ENCODE measurements at regions not wholly inside any gene's neighbourhood (a gene's known extent, or its start where the extent isn't known, plus 50 kb on each side); places are given as distances from the start of the nearest gene placed in this dataset.

GRCh38 chr6:132118144-132118543, 167.0 kb upstream of the CCN2 start:
- WGBS, 2 experiments (ENCODE audit: extremely low coverage in 1 of 2, insufficient coverage in 1 of 2, insufficient read length in 1 of 2, insufficient replicate concordance in 2 of 2, low coverage in 1 of 2, low lambda C conversion rate in 2 of 2, missing lambda C conversion rate in 1 of 2): 89% methylated on average over 1 of the region's 1 CpG; no CpG with 5 or more reads in 1 of the 2 experiments
- Histone ChIP-seq H2AFZ (ENCODE audit: low read length) (no peak overlapping the region), H4K5ac (ENCODE audit: insufficient read length, low read depth, low read length) (no peak overlapping the region), H2BK120ac (replicated peaks; ENCODE audit: low read depth, low read length) (no peak overlapping the region), H3K23ac (ENCODE audit: insufficient read length) (no peak overlapping the region), H3K4me2 (ENCODE audit: insufficient read depth in 1 of 2, low read depth in 2 of 2, low read length in 2 of 2) (no peak overlapping the region), H3K4ac (replicated peaks; ENCODE audit: insufficient read length, low read depth, low read length) (no peak overlapping the region), H3K27ac (ENCODE audit: low read depth, low read length) (no peak overlapping the region), H3K56ac (replicated peaks; ENCODE audit: insufficient read length, low read depth, low read length) (no peak overlapping the region), H4K20me1 (replicated peaks in 1 of 2; ENCODE audit: control insufficient read depth in 1 of 2, insufficient read depth in 2 of 2, low read length in 2 of 2) (no peaks in the 10 kb centered on the region), H2BK15ac (ENCODE audit: low read length) (no peak overlapping the region), H3K4me3 (ENCODE audit: extremely low read depth in 1 of 4, insufficient read depth in 2 of 4, low read depth in 3 of 4, low read length in 4 of 4) (no peak overlapping the region), H3K36me3 (ENCODE audit: control insufficient read depth in 2 of 4, insufficient read depth in 4 of 4, low read length in 3 of 4) (no peaks in the 10 kb centered on the region), H3K9me3 (ENCODE audit: insufficient read depth in 2 of 2, low read depth in 1 of 2, low read length in 1 of 2) (no peaks in the 10 kb centered on the region), H3K4me1 (replicated peaks in 1 of 4; ENCODE audit: control insufficient read depth in 3 of 4, insufficient read depth in 4 of 4, low read length in 3 of 4) (no peaks in the 10 kb centered on the region), H3K9ac (replicated peaks in 1 of 4; ENCODE audit: extremely low read depth in 1 of 4, low read depth in 3 of 4, low read length in 3 of 4) (no peak overlapping the region), H2BK12ac (ENCODE audit: low read depth, low read length) (no peak overlapping the region), H3K79me1 (ENCODE audit: low read depth, low read length) (no peaks in the 10 kb centered on the region), H2BK20ac (ENCODE audit: low read length) (no peak overlapping the region), H4K8ac (ENCODE audit: extremely low read depth, insufficient read depth, low read length) (no peak overlapping the region), H3K18ac (ENCODE audit: extremely low read depth, low read length) (no peak overlapping the region), H3K27me3 (replicated peaks in 1 of 4; ENCODE audit: control insufficient read depth in 3 of 4, extremely low read depth in 1 of 4, insufficient read depth in 3 of 4, low read length in 3 of 4) (no peaks in the 10 kb centered on the region; a peak in 1 of 7 replicates), H2BK5ac (ENCODE audit: low read depth, low read length) (no peak overlapping the region), H3K23me2 (ENCODE audit: low read depth, low read length) (no peaks in the 10 kb centered on the region), H2AK5ac (ENCODE audit: low read depth, low read length) (no peak overlapping the region), H4K91ac (replicated peaks; ENCODE audit: insufficient read length, low read length) (no peak overlapping the region), H3K79me2 (ENCODE audit: control insufficient read depth in 1 of 2, insufficient read depth in 2 of 2, low read length in 2 of 2) (no peaks in the 10 kb centered on the region), H3K14ac (ENCODE audit: insufficient read length) (no peak overlapping the region)
- POLR2A ChIA-PET (ENCODE audit: partially characterized antibody): no interaction called here
- TF ChIP-seq POLR2A (IDR thresholded peaks at IDR 0.05; ENCODE audit: control extremely low read depth in 1 of 2, low read depth in 2 of 2, low read length in 2 of 2): no peak
- no peak for TF ChIP-seq TAF1 (IDR thresholded peaks at IDR 0.05; ENCODE audit: low read depth, low read length)
- TF ChIP-seq RAD21 (IDR thresholded peaks at IDR 0.05 in 1 of 2, conservative IDR thresholded peaks at IDR 0.05 in 1 of 2; ENCODE audit: low read depth in 2 of 2, low read length in 2 of 2): no peak
- TF ChIP-seq YY1 (IDR thresholded peaks at IDR 0.05; ENCODE audit: low read depth, low read length): no peak
- TF ChIP-seq TAF7 (optimal IDR thresholded peaks at IDR 0.05; ENCODE audit: borderline replicate concordance, low read depth, low read length): no peak
- TF ChIP-seq SP2 (IDR thresholded peaks at IDR 0.05; ENCODE audit: low read length): no peak
- no peak for TF ChIP-seq CHD2 (IDR thresholded peaks at IDR 0.05; ENCODE audit: low read length)
- DNase-seq (ENCODE audit: low read depth in 1 of 2, low spot score in 2 of 2) (no peak), FAIRE-seq (no peak)
- CTCF ChIA-PET (ENCODE audit: partially characterized antibody): interaction anchor here (1.0 kb wide), 1 partner anchor 76 kb away, joined by 3 read pairs; no protein-coding TSS in a partner anchor

All from H1 (cell line).